GM19240 (cell line): ENCODE measurements at regions not wholly inside any gene's neighbourhood (a gene's known extent, or its start where the extent isn't known, plus 50 kb on each side); places are given as distances from the start of the nearest gene placed in this dataset.
"Not testable (repeated sequence)": the region's sequence is repeated elsewhere in the genome, so short reads cannot be mapped to it uniquely, and the experiment has no call there.

Experiments
- DNase-seq: peaks from one replicate; pipeline ENCODE4 v3.0.0; 2011; ENCODE audit warnings: low spot score; ENCODE audit not compliant: insufficient read length

- DNase-seq: no peak
Observed at GRCh38 chr16:52731219-52731875, 184.4 kb upstream of the TOX3 start.

GRCh38 chr16:52729731-52730130 lies 182.8 kb upstream of the TOX3 start:
- DNase-seq: no peak

- no peak for DNase-seq
Observed at GRCh38 chr16:52727849-52728248, 180.9 kb upstream of the TOX3 start.

GRCh38 chr16:52727441-52727840 lies 180.5 kb upstream of the TOX3 start:
- no peak for DNase-seq

- no peak for DNase-seq
Observed at GRCh38 chr16:52725461-52725860, 178.5 kb upstream of the TOX3 start.

- no peak for DNase-seq
Observed at GRCh38 chr16:52725043-52725442, 178.1 kb upstream of the TOX3 start.

GRCh38 chr16:52721331-52721730 lies 174.4 kb upstream of the TOX3 start:
- no peak for DNase-seq

- no peak for DNase-seq
Observed at GRCh38 chr16:52718046-52718445, 171.1 kb upstream of the TOX3 start.

- no peak for DNase-seq
Observed at GRCh38 chr16:52713740-52714139, 166.8 kb upstream of the TOX3 start.

- DNase-seq: no peak
Observed at GRCh38 chr16:52709306-52709705, 162.4 kb upstream of the TOX3 start.

- no peak for DNase-seq
Observed at GRCh38 chr16:52708476-52708875, 161.5 kb upstream of the TOX3 start.

- no peak for DNase-seq
Observed at GRCh38 chr16:52707676-52708337, 160.9 kb upstream of the TOX3 start.

GRCh38 chr16:52705122-52705521 lies 158.2 kb upstream of the TOX3 start:
- DNase-seq: no peak

GRCh38 chr16:52697971-52698370 lies 151.0 kb upstream of the TOX3 start:
- DNase-seq: no peak

GRCh38 chr16:52696126-52696525 lies 149.2 kb upstream of the TOX3 start:
- DNase-seq: no peak

- no peak for DNase-seq
Observed at GRCh38 chr16:52690468-52690867, 143.5 kb upstream of the TOX3 start.

GRCh38 chr16:52680993-52681392 lies 134.1 kb upstream of the TOX3 start:
- DNase-seq: no peak

- DNase-seq: no peak
Observed at GRCh38 chr16:52677501-52677900, 130.6 kb upstream of the TOX3 start.

- no peak for DNase-seq
Observed at GRCh38 chr16:52676959-52677358, 130.0 kb upstream of the TOX3 start.

- no peak for DNase-seq
Observed at GRCh38 chr16:52671590-52671989, 124.6 kb upstream of the TOX3 start.

- DNase-seq: no peak
Observed at GRCh38 chr16:52657924-52658323, 111.0 kb upstream of the TOX3 start.

GRCh38 chr16:52655916-52656315 lies 109.0 kb upstream of the TOX3 start:
- not testable (repeated sequence) for DNase-seq

GRCh38 chr16:52655156-52655555 lies 108.2 kb upstream of the TOX3 start:
- DNase-seq: not testable (repeated sequence)
